ENCODE measurements at regions not wholly inside any gene's neighbourhood (a gene's known extent, or its start where the extent isn't known, plus 50 kb on each side); places are given as distances from the start of the nearest gene placed in this dataset.

DNA sequence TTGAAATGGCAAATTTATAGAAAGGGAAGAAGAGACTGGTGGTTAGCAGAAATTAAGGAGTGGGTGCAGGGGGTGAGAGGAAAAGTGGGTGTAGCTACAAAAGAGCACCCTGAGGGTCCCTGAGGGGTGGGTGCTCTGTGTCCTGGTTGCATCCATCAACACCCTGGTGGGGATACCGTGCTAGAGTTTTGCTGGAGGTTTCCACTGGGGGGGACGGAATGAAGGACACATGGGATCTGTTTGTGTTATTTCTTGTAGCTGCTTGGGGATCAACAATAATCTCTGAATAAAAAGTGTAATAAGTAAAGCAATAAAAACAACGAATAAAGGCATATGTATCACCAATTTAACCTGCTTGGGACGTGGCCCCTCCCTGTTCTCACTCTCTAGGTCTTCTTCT is 175.3 kb downstream of the KIF26A start:
- TF ChIP-seq, protein P1, sequence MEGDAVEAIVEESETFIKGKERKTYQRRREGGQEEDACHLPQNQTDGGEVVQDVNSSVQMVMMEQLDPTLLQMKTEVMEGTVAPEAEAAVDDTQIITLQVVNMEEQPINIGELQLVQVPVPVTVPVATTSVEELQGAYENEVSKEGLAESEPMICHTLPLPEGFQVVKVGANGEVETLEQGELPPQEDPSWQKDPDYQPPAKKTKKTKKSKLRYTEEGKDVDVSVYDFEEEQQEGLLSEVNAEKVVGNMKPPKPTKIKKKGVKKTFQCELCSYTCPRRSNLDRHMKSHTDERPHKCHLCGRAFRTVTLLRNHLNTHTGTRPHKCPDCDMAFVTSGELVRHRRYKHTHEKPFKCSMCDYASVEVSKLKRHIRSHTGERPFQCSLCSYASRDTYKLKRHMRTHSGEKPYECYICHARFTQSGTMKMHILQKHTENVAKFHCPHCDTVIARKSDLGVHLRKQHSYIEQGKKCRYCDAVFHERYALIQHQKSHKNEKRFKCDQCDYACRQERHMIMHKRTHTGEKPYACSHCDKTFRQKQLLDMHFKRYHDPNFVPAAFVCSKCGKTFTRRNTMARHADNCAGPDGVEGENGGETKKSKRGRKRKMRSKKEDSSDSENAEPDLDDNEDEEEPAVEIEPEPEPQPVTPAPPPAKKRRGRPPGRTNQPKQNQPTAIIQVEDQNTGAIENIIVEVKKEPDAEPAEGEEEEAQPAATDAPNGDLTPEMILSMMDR (conservative IDR thresholded peaks at IDR 0.05; ENCODE audit: low read length): no peak
- no peak for DNase-seq (ENCODE audit: low read depth)

DNA sequence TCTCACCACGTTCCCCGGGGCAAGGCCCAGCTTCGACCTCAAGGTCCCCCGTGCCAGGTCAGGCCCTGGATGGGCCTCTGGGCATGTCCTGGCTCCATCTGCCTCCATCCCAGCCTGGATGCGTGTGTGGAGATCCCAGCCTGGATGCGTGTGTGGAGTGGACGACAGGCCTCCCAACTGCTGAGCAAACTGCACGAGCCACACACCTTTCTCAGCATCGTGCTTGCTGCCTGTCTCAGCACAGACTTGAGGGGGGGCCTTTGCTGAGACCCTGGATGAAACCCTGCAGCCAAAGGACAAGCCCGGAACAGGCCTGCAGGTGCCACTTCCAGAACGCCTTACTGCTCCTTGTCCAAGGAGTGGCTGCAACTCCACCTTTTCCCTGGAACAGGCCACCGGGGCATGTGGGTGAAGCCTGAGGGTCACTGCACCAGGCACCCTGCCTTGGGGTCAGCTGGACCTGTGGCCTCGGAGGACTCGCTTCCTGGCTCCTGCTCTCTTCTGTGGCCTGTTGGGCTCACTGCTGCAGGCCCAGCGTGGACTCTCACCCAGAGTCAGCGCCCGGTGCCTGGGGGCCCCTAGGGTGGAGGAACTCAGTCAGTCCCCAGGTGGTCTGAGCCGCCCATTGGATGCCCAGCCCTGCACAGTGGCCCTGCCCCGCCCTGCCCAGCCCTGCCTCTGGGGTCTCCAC is 176.0 kb downstream of the KIF26A start:
- TF ChIP-seq, protein P1 (conservative IDR thresholded peaks at IDR 0.05; ENCODE audit: low read length): no peak
- DNase-seq (ENCODE audit: low read depth): no peak
- H3K4me3 ChIP-seq (ENCODE audit: low read length): no peak overlapping the region

More for the DNA sequence above, 175.3 kb downstream of the KIF26A start:
- no peak overlapping the region for H3K4me3 ChIP-seq (ENCODE audit: low read length)

DNA sequence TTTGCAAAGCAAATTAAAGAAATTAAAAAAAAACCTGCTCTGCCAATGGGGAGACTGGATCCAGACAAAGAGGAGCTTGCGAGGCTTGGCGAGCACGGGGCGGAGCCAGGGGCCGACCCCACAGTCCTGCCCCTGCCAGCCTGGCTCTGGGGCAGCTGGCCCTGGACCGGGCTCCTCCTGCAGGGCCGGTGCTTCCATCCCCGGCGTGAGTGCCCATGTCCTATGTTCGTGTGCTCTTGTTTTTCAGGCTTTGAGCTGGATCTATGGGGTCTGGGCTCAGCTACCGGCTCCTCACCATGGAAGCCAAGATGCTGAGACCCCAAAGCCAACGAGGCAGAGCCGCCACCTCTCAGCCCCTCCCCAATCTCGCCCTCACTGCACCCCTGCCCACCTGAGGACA is 176.8 kb downstream of the KIF26A start:
- no peak for DNase-seq (ENCODE audit: low read depth)
- TF ChIP-seq, protein P1 (conservative IDR thresholded peaks at IDR 0.05; ENCODE audit: low read length): no peak
- H3K4me3 ChIP-seq (ENCODE audit: low read length): no peak overlapping the region

DNA sequence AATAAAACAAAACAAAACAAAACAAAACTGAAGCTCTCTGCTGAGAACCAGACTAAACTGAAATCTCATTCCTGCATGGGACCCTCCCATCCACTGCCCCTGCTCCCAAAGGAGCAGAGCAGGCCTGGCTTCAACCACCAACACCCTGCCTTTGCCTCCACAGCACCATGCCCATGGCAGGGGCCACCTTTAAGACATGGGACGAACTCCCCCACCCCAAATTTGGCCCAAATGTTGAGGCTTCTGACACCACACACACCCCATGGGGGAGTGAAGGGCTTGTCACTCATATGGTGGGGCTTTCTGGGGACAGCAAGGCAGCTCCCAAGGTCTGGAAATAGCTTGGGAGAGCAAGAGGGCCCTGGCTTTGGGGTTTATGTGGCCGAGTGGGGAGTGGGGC is 177.2 kb downstream of the KIF26A start:
- DNase-seq (ENCODE audit: low read depth): no peak
- TF ChIP-seq, protein P1 (conservative IDR thresholded peaks at IDR 0.05; ENCODE audit: low read length): no peak
- no peak overlapping the region for H3K4me3 ChIP-seq (ENCODE audit: low read length)

DNA sequence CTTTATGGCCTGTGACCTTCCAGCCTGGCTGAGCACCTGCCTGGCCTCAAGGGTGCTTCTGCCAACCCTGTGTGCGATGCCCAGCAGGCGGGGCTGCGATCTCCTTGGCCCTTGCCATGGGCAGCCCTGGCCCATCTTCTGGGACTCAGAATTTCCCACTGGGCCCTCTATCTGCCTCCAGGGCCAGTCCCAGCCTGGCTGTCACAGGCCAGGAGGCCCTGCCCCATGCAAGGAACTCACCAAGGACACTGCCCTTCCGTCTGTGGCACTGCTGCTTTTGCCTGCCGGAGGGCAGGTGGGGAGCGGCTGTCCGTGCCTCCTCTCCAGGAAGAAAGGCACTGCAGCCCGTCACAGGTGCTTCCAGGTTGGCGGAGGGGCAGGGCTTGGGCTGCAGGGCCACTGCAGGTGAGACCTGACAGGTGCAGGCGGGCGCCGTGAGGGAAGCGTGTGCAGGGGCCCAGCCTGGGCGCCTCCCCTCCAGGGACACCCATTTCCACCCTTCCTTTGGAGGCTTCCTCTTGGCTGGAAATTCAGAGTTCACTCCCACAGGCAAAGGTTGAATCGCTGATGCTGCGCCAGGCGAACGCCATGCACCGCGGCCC is 177.8 kb downstream of the KIF26A start:
- TF ChIP-seq, protein P1 (conservative IDR thresholded peaks at IDR 0.05; ENCODE audit: low read length): no peak
- DNase-seq (ENCODE audit: low read depth): no peak
- no peak overlapping the region for H3K4me3 ChIP-seq (ENCODE audit: low read length)

DNA sequence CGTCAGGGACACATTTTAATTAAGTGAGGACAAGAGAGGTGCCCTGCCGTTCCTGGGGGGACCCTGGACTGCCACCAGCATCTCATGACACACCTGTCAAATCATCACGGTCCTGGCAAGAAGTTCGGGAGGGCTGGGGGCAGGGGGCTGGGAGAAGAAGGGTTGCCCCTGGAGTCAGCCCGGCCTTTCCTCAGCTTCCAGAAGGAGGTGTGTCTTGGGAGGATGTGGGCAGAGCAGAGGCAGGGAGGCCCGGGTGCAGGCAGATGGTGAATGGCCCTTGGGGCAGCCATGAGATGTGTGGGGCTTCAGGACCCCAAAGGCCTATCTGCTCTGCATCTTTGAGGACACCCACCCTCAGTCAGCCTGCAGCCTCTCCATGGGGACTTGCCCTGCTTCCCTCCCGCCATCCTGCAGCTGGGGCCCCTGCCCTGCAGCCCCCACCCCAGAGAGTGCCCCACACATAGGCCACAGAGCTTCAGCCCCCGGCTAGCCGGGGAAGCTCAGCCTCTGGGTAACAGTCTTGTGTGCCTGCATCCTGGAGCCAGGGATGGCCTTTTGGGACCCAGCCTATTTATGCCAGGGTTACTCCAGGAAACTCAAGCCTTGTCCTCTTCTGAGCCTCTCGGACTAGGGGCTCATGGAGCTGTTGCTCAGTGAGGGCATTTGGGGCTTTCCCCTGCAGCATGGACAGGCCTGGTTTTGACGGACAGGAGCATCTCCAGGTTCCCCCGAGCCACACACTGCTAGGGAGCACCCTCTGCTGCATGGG is 178.5 kb downstream of the KIF26A start:
- no peak overlapping the region for H3K4me3 ChIP-seq (ENCODE audit: low read length)

More for the DNA sequence above, 178.5 kb downstream of the KIF26A start:
- TF ChIP-seq, protein P1 (conservative IDR thresholded peaks at IDR 0.05; ENCODE audit: low read length): no peak
- DNase-seq (ENCODE audit: low read depth): no peak

All from AG10803 (cell line).